ENCODE measurements at regions not wholly inside any gene's neighbourhood (a gene's known extent, or its start where the extent isn't known, plus 50 kb on each side); places are given as distances from the start of the nearest gene placed in this dataset.

GRCh38 chr4:147207911-147208310 is 262.2 kb upstream of the TTC29 start (continued):
- no peak for TF ChIP-seq OVOL2 (CRISPR knock-in tag; IDR thresholded peaks at IDR 0.05; ENCODE audit: borderline replicate concordance)
- TF ChIP-seq ZNF512 (CRISPR knock-in tag; IDR thresholded peaks at IDR 0.05; ENCODE audit: borderline replicate concordance), result no peak

- Mint-ChIP-seq H3K36me3 (no peaks in the 10 kb centered on the region), H3K27me3 (ENCODE audit: low read depth) (no peaks in the 10 kb centered on the region), H3K27ac (no peak overlapping the region), H3K9me3 (0 out of 2 replicates have a peak, but pooled peaks cover 3% of the 10 kb centered on the region), H3K4me1 (no peaks in the 10 kb centered on the region), H3K4me3 (no peak overlapping the region)
- TF ChIP-seq ATF6 (CRISPR knock-in tag; IDR thresholded peaks at IDR 0.05), result no peak
- TF ChIP-seq ZNF281 (CRISPR knock-in tag; IDR thresholded peaks at IDR 0.05), result no peak
- TF ChIP-seq ZBTB21 (CRISPR knock-in tag; IDR thresholded peaks at IDR 0.05; ENCODE audit: borderline replicate concordance), result no peak
- ChIA-PET CTCF (no interaction called here), POLR2A (no interaction called here)
- ATAC-seq (no peak), DNase-seq (ENCODE audit: low spot score) (no peak)
Observed at GRCh38 chr4:147217655-147218054, 263.2 kb upstream of the EDNRA start.

GRCh38 chr4:147219145-147219544 is 261.8 kb upstream of the EDNRA start:
- H3K9me3 Mint-ChIP-seq, result peaks cover 6% of the 10 kb centered on the region
- ATAC-seq (no peak), DNase-seq (ENCODE audit: low spot score) (no peak)
- ChIA-PET CTCF (no interaction called here), POLR2A (no interaction called here)
- H3K36me3 Mint-ChIP-seq, result no peaks in the 10 kb centered on the region
- H3K27me3 Mint-ChIP-seq (ENCODE audit: low read depth), result no peaks in the 10 kb centered on the region
- H3K4me1 Mint-ChIP-seq, result no peaks in the 10 kb centered on the region
- no peak overlapping the region for H3K4me3 Mint-ChIP-seq
- H3K27ac Mint-ChIP-seq, result no peak overlapping the region
- no peak for TF ChIP-seq ATF3 (CRISPR knock-in tag; conservative IDR thresholded peaks at IDR 0.05)
- no peak for TF ChIP-seq RELA (CRISPR knock-in tag; IDR thresholded peaks at IDR 0.05; ENCODE audit: borderline replicate concordance)
- no peak for TF ChIP-seq USF2 (CRISPR knock-in tag; IDR thresholded peaks at IDR 0.05)
- TF ChIP-seq RORB (CRISPR knock-in tag; IDR thresholded peaks at IDR 0.05), result no peak
- no peak for TF ChIP-seq TP53 (CRISPR knock-in tag; IDR thresholded peaks at IDR 0.05)
- no peak for TF ChIP-seq FOXK1 (CRISPR knock-in tag; IDR thresholded peaks at IDR 0.05)
- no peak for TF ChIP-seq ZNF138 (CRISPR knock-in tag; conservative IDR thresholded peaks at IDR 0.05)
- TF ChIP-seq PRDM15 (CRISPR knock-in tag; IDR thresholded peaks at IDR 0.05), result no peak
- no peak for TF ChIP-seq GTF2I (CRISPR knock-in tag; conservative IDR thresholded peaks at IDR 0.05)
- no peak for TF ChIP-seq ZNF425 (CRISPR knock-in tag; conservative IDR thresholded peaks at IDR 0.05)
- no peak for TF ChIP-seq ERG (CRISPR knock-in tag; IDR thresholded peaks at IDR 0.05)

All from WTC11 (cell line).